Loucy (cell line): ENCODE measurements at regions not wholly inside any gene's neighbourhood (a gene's known extent, or its start where the extent isn't known, plus 50 kb on each side); places are given as distances from the start of the nearest gene placed in this dataset.

Experiments used
- H2AFZ ChIP-seq: fragments of 200-600 bp; sonication (generic); 2 replicates; pipeline ENCODE4 v1.6.0; 2016; ENCODE audit warnings: antibody characterized with exemption, mild to moderate bottlenecking, low read length, moderate library complexity
- H3F3A ChIP-seq: fragments of 200-600 bp; 2 replicates; pipeline ENCODE4 v1.6.0; 2016; ENCODE audit warnings: antibody characterized with exemption, low read depth, mild to moderate bottlenecking
- H3K27me3 ChIP-seq: fragments of 200-600 bp; sonication (generic); 2 replicates; pipeline ENCODE4 v1.6.1; 2014; ENCODE audit warnings: low read length, mild to moderate bottlenecking; ENCODE audit not compliant: insufficient read depth, poor library complexity, severe bottlenecking
- H3K36me3 ChIP-seq: fragments of 200-600 bp; sonication (generic); 2 replicates; pipeline ENCODE4 v1.6.1; 2016; ENCODE audit warnings: low read length; ENCODE audit not compliant: insufficient read depth
- H3K4me1 ChIP-seq: fragments of 200-600 bp; sonication (generic); 2 replicates; pipeline ENCODE4 v1.5.1; 2014; ENCODE audit warnings: low read length, mild to moderate bottlenecking; ENCODE audit not compliant: insufficient read depth, poor library complexity, severe bottlenecking
- H3K4me2 ChIP-seq: fragments of 200-600 bp; sonication (generic); 2 replicates; pipeline ENCODE4 v1.6.0; 2014; ENCODE audit warnings: antibody characterized with exemption, low read length, low read depth, mild to moderate bottlenecking; ENCODE audit not compliant: poor library complexity, severe bottlenecking
- H3K4me3 ChIP-seq: fragments of 200-600 bp; sonication (generic); 2 replicates; pipeline ENCODE4 v1.5.1; 2014; ENCODE audit warnings: low read length, mild to moderate bottlenecking, mixed read lengths; ENCODE audit not compliant: poor library complexity, severe bottlenecking
- H3K79me2 ChIP-seq: fragments of 200-600 bp; sonication (generic); 2 replicates; pipeline ENCODE4 v1.6.1; 2014; ENCODE audit warnings: low read length; ENCODE audit not compliant: insufficient read depth
- H3K9ac ChIP-seq: fragments of 200-600 bp; sonication (generic); 2 replicates; pipeline ENCODE4 v1.6.0; 2014; ENCODE audit warnings: mild to moderate bottlenecking, low read depth, low read length, moderate library complexity; ENCODE audit not compliant: poor library complexity, severe bottlenecking
- H3K9me2 ChIP-seq: fragments of 200-600 bp; sonication (generic); replicated peaks from 2 replicates; pipeline ENCODE4 v1.6.1; 2016; ENCODE audit warnings: low read depth, low read length, mixed read lengths
- H3K9me3 ChIP-seq: fragments of 200-600 bp; sonication (generic); 2 replicates; pipeline ENCODE4 v1.6.1; 2014; ENCODE audit warnings: mild to moderate bottlenecking, antibody characterized with exemption, low read length, low read depth; ENCODE audit not compliant: insufficient read depth
- H4K20me1 ChIP-seq: fragments of 200-600 bp; sonication (generic); 2 replicates; pipeline ENCODE4 v1.6.0; 2014; ENCODE audit warnings: antibody characterized with exemption, low read length, mild to moderate bottlenecking; ENCODE audit not compliant: insufficient read depth, poor library complexity, severe bottlenecking
- EZH2phosphoT487 ChIP-seq: fragments of 200-600 bp; IDR thresholded peaks from 2 replicates; pipeline ENCODE4 v1.6.1; 2018; ENCODE audit warnings: antibody characterized with exemption, mild to moderate bottlenecking, moderate library complexity, borderline replicate concordance
- TF ChIP-seq, protein P1 (sequence below): fragments of 200-600 bp; sonication (generic); conservative IDR thresholded peaks from 2 replicates; pipeline ENCODE4 v1.5.1; 2014; ENCODE audit warnings: mild to moderate bottlenecking, antibody characterized with exemption, low read length

DNA sequence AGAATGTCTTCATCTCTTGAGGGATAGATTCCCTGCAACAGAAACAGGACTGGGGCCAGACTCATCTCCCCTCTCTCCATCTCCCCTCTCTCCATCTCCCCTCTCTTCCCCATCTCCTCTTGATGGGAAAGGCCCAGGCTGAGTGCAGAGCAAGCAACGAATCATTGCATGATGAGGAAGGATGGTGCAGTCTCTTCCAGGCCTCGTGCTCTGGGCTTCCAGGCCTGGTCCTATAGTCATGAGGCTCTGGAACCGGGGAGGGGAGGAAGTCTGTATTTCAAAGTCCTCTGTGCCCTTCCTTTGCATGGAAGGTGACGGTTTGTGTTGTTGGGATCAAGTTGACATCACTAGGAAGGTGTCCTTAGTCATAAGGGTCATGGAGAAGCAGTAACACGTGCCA is 115.6 kb upstream of the NEDD4L start:
- no peak overlapping the region for H2AFZ ChIP-seq

DNA sequence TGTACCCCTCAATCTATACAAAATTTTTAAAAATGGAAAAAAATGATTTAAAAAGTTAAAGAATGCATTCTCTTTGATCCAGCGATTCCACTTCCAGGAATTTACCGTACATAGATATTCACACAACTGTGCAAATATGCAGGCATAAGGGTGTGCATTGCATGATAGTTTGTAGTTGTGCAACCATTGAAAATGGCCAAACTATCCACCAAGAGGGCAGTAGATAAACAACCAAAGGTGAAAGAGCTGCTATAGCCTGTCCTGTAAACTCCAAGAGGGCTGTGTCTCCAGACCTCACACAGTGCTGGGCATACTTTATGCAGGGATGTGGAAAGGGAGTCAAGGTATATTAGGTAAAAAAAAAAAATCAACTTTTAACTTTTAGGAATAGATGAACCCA is 116.5 kb upstream of the NEDD4L start:
- Histone ChIP-seq H3K9ac (no peak overlapping the region), H3K9me2 (no peaks in the 10 kb centered on the region), H3K4me1 (peaks cover 3% of the 10 kb centered on the region), H4K20me1 (no peaks in the 10 kb centered on the region), H3K4me3 (no peak overlapping the region), H3F3A (no peaks in the 10 kb centered on the region), H3K79me2 (no peaks in the 10 kb centered on the region), H3K27me3 (no peaks in the 10 kb centered on the region), H3K9me3 (no peaks in the 10 kb centered on the region), H3K36me3 (no peaks in the 10 kb centered on the region), H3K4me2 (no peak overlapping the region), H2AFZ (no peak overlapping the region)
- no peak for TF ChIP-seq EZH2phosphoT487
- TF ChIP-seq, protein P1, sequence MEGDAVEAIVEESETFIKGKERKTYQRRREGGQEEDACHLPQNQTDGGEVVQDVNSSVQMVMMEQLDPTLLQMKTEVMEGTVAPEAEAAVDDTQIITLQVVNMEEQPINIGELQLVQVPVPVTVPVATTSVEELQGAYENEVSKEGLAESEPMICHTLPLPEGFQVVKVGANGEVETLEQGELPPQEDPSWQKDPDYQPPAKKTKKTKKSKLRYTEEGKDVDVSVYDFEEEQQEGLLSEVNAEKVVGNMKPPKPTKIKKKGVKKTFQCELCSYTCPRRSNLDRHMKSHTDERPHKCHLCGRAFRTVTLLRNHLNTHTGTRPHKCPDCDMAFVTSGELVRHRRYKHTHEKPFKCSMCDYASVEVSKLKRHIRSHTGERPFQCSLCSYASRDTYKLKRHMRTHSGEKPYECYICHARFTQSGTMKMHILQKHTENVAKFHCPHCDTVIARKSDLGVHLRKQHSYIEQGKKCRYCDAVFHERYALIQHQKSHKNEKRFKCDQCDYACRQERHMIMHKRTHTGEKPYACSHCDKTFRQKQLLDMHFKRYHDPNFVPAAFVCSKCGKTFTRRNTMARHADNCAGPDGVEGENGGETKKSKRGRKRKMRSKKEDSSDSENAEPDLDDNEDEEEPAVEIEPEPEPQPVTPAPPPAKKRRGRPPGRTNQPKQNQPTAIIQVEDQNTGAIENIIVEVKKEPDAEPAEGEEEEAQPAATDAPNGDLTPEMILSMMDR: no peak

More for the DNA sequence above, 115.6 kb upstream of the NEDD4L start:
- no peak overlapping the region for H3K4me2 ChIP-seq
- no peaks in the 10 kb centered on the region for H3F3A ChIP-seq
- H3K4me3 ChIP-seq: no peak overlapping the region
- H4K20me1 ChIP-seq: no peaks in the 10 kb centered on the region
- no peaks in the 10 kb centered on the region for H3K9me3 ChIP-seq
- H3K9me2 ChIP-seq: no peaks in the 10 kb centered on the region
- TF ChIP-seq EZH2phosphoT487: no peak
- TF ChIP-seq, protein P1: no peak
- H3K27me3 ChIP-seq: no peaks in the 10 kb centered on the region
- no peaks in the 10 kb centered on the region for H3K79me2 ChIP-seq
- no peak overlapping the region for H3K9ac ChIP-seq
- peaks cover 3% of the 10 kb centered on the region for H3K4me1 ChIP-seq
- H3K36me3 ChIP-seq: no peaks in the 10 kb centered on the region

DNA sequence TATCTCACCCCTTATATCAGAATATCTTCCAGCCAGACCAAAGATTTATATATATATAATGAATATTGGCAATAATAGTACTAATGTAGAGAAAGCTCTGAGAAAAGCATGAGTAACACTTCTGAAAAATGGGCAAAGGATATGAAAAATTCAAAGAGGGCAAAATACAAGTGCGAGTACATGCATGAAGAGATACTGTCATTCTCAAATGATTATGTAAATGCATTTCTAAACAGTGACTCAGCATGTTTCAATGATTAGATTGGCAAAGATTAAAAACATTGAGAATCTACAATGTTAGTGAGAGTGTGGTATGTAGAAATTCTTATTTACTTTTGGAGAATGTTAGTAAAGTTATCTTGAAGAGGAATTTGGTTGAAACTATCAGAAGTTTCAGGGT is 118.3 kb upstream of the NEDD4L start:
- H2AFZ ChIP-seq: no peak overlapping the region
- no peak overlapping the region for H3K4me3 ChIP-seq
- no peaks in the 10 kb centered on the region for H3K27me3 ChIP-seq
- no peak overlapping the region for H3K9ac ChIP-seq
- H3K9me3 ChIP-seq: no peaks in the 10 kb centered on the region
- H3K4me2 ChIP-seq: no peak overlapping the region
- no peaks in the 10 kb centered on the region for H3F3A ChIP-seq
- H3K36me3 ChIP-seq: no peaks in the 10 kb centered on the region
- no peaks in the 10 kb centered on the region for H3K4me1 ChIP-seq
- H4K20me1 ChIP-seq: no peaks in the 10 kb centered on the region
- H3K79me2 ChIP-seq: no peaks in the 10 kb centered on the region
- no peaks in the 10 kb centered on the region for H3K9me2 ChIP-seq
- TF ChIP-seq EZH2phosphoT487: no peak
- TF ChIP-seq, protein P1: no peak
